Fibroblast of lung (primary cell): ENCODE measurements at regions not wholly inside any gene's neighbourhood (a gene's known extent, or its start where the extent isn't known, plus 50 kb on each side); places are given as distances from the start of the nearest gene placed in this dataset.
"Not testable (repeated sequence)": the region's sequence is repeated elsewhere in the genome, so short reads cannot be mapped to it uniquely, and the experiment has no call there.

Experiments used
- EZH2 ChIP-seq: IDR thresholded peaks from 2 replicates; pipeline ENCODE4 v1.5.1; 2012; ENCODE audit warnings: low read length, control low read depth, mild to moderate bottlenecking; ENCODE audit errors: missing control alignments
- TF ChIP-seq, protein P1 (sequence below), 2 donors: IDR thresholded peaks in 1 of 2; conservative IDR thresholded peaks in 1 of 2; 1 replicate in 1 of 2; 2 replicates in 1 of 2; pipeline ENCODE4 v1.5.1; 2011 to 2012; ENCODE audit warnings: low read length in 2 of 2, control low read depth in 1 of 2, inconsistent platforms in 1 of 2, low read depth in 1 of 2, mild to moderate bottlenecking in 1 of 2

DNA sequence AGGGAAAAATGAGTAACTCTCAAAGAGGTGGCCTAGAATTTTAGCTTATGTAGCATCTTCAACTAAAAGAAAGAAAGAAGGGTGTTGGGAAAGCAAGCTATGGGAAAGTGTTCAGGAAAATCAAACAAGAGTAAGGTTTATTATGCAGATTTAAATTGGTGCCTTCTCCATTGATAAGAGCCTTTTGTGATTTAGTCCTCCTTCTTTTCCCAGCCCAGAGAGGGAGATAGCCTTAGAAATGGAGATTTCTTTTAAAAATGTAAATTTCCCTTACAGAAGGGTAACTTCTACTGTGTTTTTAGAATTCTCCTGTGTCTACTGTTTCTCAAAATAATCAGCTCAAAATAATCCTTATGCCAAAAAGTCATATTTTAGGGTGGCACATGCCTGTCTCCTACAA lies 104.5 kb downstream of the FAM72B start:
- TF ChIP-seq, protein P1, sequence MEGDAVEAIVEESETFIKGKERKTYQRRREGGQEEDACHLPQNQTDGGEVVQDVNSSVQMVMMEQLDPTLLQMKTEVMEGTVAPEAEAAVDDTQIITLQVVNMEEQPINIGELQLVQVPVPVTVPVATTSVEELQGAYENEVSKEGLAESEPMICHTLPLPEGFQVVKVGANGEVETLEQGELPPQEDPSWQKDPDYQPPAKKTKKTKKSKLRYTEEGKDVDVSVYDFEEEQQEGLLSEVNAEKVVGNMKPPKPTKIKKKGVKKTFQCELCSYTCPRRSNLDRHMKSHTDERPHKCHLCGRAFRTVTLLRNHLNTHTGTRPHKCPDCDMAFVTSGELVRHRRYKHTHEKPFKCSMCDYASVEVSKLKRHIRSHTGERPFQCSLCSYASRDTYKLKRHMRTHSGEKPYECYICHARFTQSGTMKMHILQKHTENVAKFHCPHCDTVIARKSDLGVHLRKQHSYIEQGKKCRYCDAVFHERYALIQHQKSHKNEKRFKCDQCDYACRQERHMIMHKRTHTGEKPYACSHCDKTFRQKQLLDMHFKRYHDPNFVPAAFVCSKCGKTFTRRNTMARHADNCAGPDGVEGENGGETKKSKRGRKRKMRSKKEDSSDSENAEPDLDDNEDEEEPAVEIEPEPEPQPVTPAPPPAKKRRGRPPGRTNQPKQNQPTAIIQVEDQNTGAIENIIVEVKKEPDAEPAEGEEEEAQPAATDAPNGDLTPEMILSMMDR (conservative IDR thresholded peaks at IDR 0.05 in 1 of 2, IDR thresholded peaks at IDR 0.05 in 1 of 2; ENCODE audit: low read depth in 1 of 2, low read length in 2 of 2) = not testable (repeated sequence)
- not testable (repeated sequence) for TF ChIP-seq EZH2
